IMR-90 (cell line): ENCODE measurements at regions not wholly inside any gene's neighbourhood (a gene's known extent, or its start where the extent isn't known, plus 50 kb on each side); places are given as distances from the start of the nearest gene placed in this dataset.

Source experiments
- ATAC-seq: fragments of 200-7000 bp; cut with Tn5 transposase; 2 replicates; pipeline ENCODE4 v1.9.1; 2020; ENCODE audit warnings: low read depth, mild to moderate bottlenecking, moderate library complexity
- BruUV-seq: library from RNA; stranded (reverse); fragments of 400-500 nt; replicated peaks from 2 replicates; lab custom pipeline; 2021; lab: Mats Ljungman, UMichigan
- CTCF ChIA-PET: fragments of 300-600 bp; formaldehyde crosslinking; extraction: SDS; loops from one replicate; lab custom pipeline; 2021; ENCODE audit warnings: antibody characterized with exemption; lab: Yijun Ruan, JAX
- POLR2A ChIA-PET: fragments of 300-600 bp; sonication (Branson Sonifier 250); formaldehyde crosslinking; loops from one replicate; lab custom pipeline; 2022; ENCODE audit warnings: antibody characterized with exemption; ENCODE audit not compliant: unreplicated experiment; lab: Charles Lee
- DNase-seq: peaks from one replicate; pipeline ENCODE4 v3.0.0; 2013
- H2AFZ ChIP-seq: replicated peaks from 2 replicates; pipeline ENCODE3; 2013; ENCODE audit warnings: low read length, mild to moderate bottlenecking; ENCODE audit not compliant: poor library complexity
- H2AK5ac ChIP-seq: 2 replicates; pipeline ENCODE4 v1.6.1; 2013; ENCODE audit warnings: low read depth, low read length, inconsistent platforms
- H2AK9ac ChIP-seq: replicated peaks from 2 replicates; pipeline ENCODE3; 2013; ENCODE audit warnings: mild to moderate bottlenecking, low read depth, low read length, moderate library complexity; ENCODE audit not compliant: poor library complexity
- H2BK120ac ChIP-seq: 2 replicates; pipeline ENCODE4 v1.6.1; 2013; ENCODE audit warnings: low read depth, low read length, inconsistent platforms
- H2BK15ac ChIP-seq: 3 replicates; pipeline ENCODE4 v1.6.1; 2013; ENCODE audit warnings: low read depth, low read length, inconsistent platforms
- H2BK20ac ChIP-seq: 2 replicates; pipeline ENCODE4 v1.6.1; 2013; ENCODE audit warnings: low read depth, mild to moderate bottlenecking, inconsistent platforms, low read length, moderate library complexity
- H2BK5ac ChIP-seq: 2 replicates; pipeline ENCODE4 v1.6.1; 2013; ENCODE audit warnings: mild to moderate bottlenecking, low read depth, low read length, inconsistent platforms; ENCODE audit not compliant: poor library complexity, severe bottlenecking
- H3K14ac ChIP-seq: replicated peaks from 2 replicates; pipeline ENCODE4 v1.6.1; 2013; ENCODE audit warnings: low read depth, low read length, inconsistent platforms
- H3K18ac ChIP-seq: 2 replicates; pipeline ENCODE4 v1.6.1; 2013; ENCODE audit warnings: low read depth, low read length, control low read depth
- H3K23ac ChIP-seq: 2 replicates; pipeline ENCODE4 v1.6.1; 2013; ENCODE audit warnings: low read depth, low read length, inconsistent platforms
- H3K27ac ChIP-seq: 2 replicates; pipeline ENCODE4 v1.5.1; 2013; ENCODE audit warnings: mild to moderate bottlenecking, control low read depth, low read length; ENCODE audit not compliant: insufficient read depth
- H3K27me3 ChIP-seq: 2 replicates; pipeline ENCODE4 v1.6.1; 2013; ENCODE audit warnings: low read length; ENCODE audit not compliant: control insufficient read depth, insufficient read depth
- H3K36me3 ChIP-seq: 2 replicates; pipeline ENCODE4 v1.6.1; 2013; ENCODE audit warnings: low read length, mixed read lengths; ENCODE audit not compliant: control insufficient read depth, insufficient read depth
- H3K4ac ChIP-seq: 2 replicates; pipeline ENCODE4 v1.6.1; 2013; ENCODE audit warnings: low read depth, low read length, inconsistent platforms
- H3K4me1 ChIP-seq: 2 replicates; pipeline ENCODE4 v1.6.1; 2013; ENCODE audit warnings: low read length, mixed read lengths; ENCODE audit not compliant: control insufficient read depth, insufficient read depth
- H3K4me2 ChIP-seq: 2 replicates; pipeline ENCODE4 v1.6.1; 2013; ENCODE audit warnings: low read depth, mild to moderate bottlenecking, control low read depth, low read length, moderate library complexity
- H3K4me3 ChIP-seq: 2 replicates; pipeline ENCODE4 v1.5.1; 2013; ENCODE audit warnings: low read depth, mild to moderate bottlenecking, control low read depth, low read length, moderate library complexity; ENCODE audit not compliant: insufficient read depth
- H3K56ac ChIP-seq: 2 replicates; pipeline ENCODE4 v1.6.1; 2013; ENCODE audit warnings: low read length, inconsistent platforms; ENCODE audit not compliant: insufficient read depth; ENCODE audit errors: extremely low read depth
- H3K79me1 ChIP-seq, 2 experiments: 2 replicates each; pipeline ENCODE4 v1.6.1; 2013; ENCODE audit warnings: low read length in 2 of 2, inconsistent platforms in 1 of 2, low read depth in 1 of 2
- H3K9ac ChIP-seq: 2 replicates; pipeline ENCODE4 v1.6.1; 2013; ENCODE audit warnings: low read depth, low read length, control low read depth
- H3K9me1 ChIP-seq: 2 replicates; pipeline ENCODE4 v1.6.1; 2013; ENCODE audit warnings: low read length, inconsistent platforms; ENCODE audit not compliant: insufficient read depth
- H3K9me3 ChIP-seq: 2 replicates; pipeline ENCODE4 v1.6.1; 2013; ENCODE audit warnings: low read length; ENCODE audit not compliant: control insufficient read depth, insufficient read depth
- H4K20me1 ChIP-seq: 2 replicates; pipeline ENCODE4 v1.6.1; 2013; ENCODE audit warnings: low read length, inconsistent platforms; ENCODE audit not compliant: insufficient read depth
- H4K5ac ChIP-seq: 2 replicates; pipeline ENCODE4 v1.6.1; 2013; ENCODE audit warnings: mild to moderate bottlenecking, low read depth, low read length, control low read depth
- H4K8ac ChIP-seq, 2 experiments: 2 replicates each; pipeline ENCODE4 v1.6.1; 2013; ENCODE audit warnings: low read depth in 2 of 2, low read length in 2 of 2, control low read depth in 1 of 2, inconsistent platforms in 1 of 2
- H4K91ac ChIP-seq: 2 replicates; pipeline ENCODE4 v1.6.1; 2013; ENCODE audit warnings: low read depth, low read length, inconsistent platforms; ENCODE audit not compliant: insufficient read depth
- BHLHE40 ChIP-seq: fragments of 150-350 bp; IDR thresholded peaks from 2 replicates; pipeline ENCODE4 v1.6.1; 2016; ENCODE audit warnings: mild to moderate bottlenecking, low read depth, low read length
- MAFK ChIP-seq: IDR thresholded peaks from 2 replicates; pipeline ENCODE4 v1.6.1; 2012; ENCODE audit warnings: low read depth, low read length, improper control_type of control experiment
- MAZ ChIP-seq: IDR thresholded peaks from 2 replicates; pipeline ENCODE4 v1.6.1; 2012; ENCODE audit warnings: low read depth, mild to moderate bottlenecking, low read length, improper control_type of control experiment, moderate library complexity, borderline replicate concordance
- NFE2L2 ChIP-seq: fragments of 150-350 bp; IDR thresholded peaks from 2 replicates; pipeline ENCODE4 v1.6.1; 2016; ENCODE audit warnings: low read depth, mild to moderate bottlenecking, low read length
- RAD21 ChIP-seq: IDR thresholded peaks from 2 replicates; pipeline ENCODE4 v1.6.1; 2012; ENCODE audit warnings: low read length, improper control_type of control experiment
- RFX5 ChIP-seq: IDR thresholded peaks from 2 replicates; pipeline ENCODE4 v1.8.0; 2012; ENCODE audit warnings: low read depth, mild to moderate bottlenecking, low read length, moderate library complexity
- WGBS, 2 experiments: methylation state at CpG; one replicate each; pipeline versions ENCODE4 v1.1.5 to v1.1.7; 2013; ENCODE audit warnings: missing lambda C conversion rate in 2 of 2; ENCODE audit not compliant: insufficient read length in 1 of 2; ENCODE audit errors: extremely low coverage in 2 of 2; 5-methylcytosine and 5-hydroxymethylcytosine counted together
- dilution Hi-C: fragments of 300-500 bp; cut with HindIII; formaldehyde crosslinking; loops from one replicate; pipeline ENCODE4 v1.14.3; 2018; ENCODE audit warnings: low sequenced_read_pairs; ENCODE audit not compliant: unreplicated experiment
- in situ Hi-C: fragments of 300-500 bp; cut with MboI; formaldehyde crosslinking; loops from 3 replicates; pipeline ENCODE4 v1.14.3; 2019; ENCODE audit warnings: low sequenced_read_pairs, inconsistent platforms, mixed read lengths
- intact Hi-C: fragments of 100-400 bp; cut with micrococcal nuclease; formaldehyde crosslinking; loops from 2 replicates; pipeline ENCODE4 v1.10.0; 2022
- TF ChIP-seq, protein P1 (sequence below): fragments of 150-350 bp; IDR thresholded peaks from 2 replicates; pipeline ENCODE4 v1.6.1; 2016; ENCODE audit warnings: low read depth, mild to moderate bottlenecking, low read length, moderate library complexity, borderline replicate concordance
- TF ChIP-seq, protein P2 (sequence below): conservative IDR thresholded peaks from 2 replicates; pipeline ENCODE4 v1.5.1; 2012; ENCODE audit warnings: mild to moderate bottlenecking, low read depth, low read length, improper control_type of control experiment

DNA sequence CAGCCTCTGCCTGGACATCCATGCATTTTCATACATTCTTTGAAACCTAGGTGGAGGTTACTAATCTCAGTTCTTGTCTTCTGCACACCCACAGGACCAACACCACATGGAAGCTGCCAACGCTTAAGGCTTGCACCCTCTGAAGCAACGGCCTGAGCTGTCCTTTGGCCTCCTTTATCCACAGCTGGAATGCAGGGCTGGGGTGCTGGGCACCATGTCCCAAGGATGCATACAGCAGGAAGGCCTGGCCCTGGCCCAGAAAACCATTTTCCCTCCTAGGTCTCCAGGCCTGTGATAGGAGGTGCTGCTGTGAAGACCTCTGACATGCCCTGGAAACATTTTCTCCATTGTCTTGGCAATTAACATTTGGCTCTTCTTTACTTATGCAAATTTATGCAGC lies 1168.6 kb downstream of the KCNT2 start:
- Histone ChIP-seq H3K9ac (no peak overlapping the region), H4K5ac (no peak overlapping the region), H3K4me2 (no peak overlapping the region), H3K4me3 (no peak overlapping the region), H3K27me3 (no peaks in the 10 kb centered on the region), H3K27ac (no peak overlapping the region), H3K9me1 (no peaks in the 10 kb centered on the region), H3K36me3 (no peaks in the 10 kb centered on the region), H3K4me1 (no peaks in the 10 kb centered on the region), H3K18ac (no peak overlapping the region), H4K8ac (no peak overlapping the region), H2AK9ac (no peak overlapping the region), H4K20me1 (no peaks in the 10 kb centered on the region), H2BK5ac (no peak overlapping the region), H2AK5ac (no peak overlapping the region), H2BK20ac (no peak overlapping the region), H2BK15ac (no peak overlapping the region), H3K9me3 (no peaks in the 10 kb centered on the region), H4K91ac (no peak overlapping the region), H3K4ac (no peak overlapping the region), H2BK120ac (no peak overlapping the region), H3K56ac (no peak overlapping the region), H3K79me1 (no peaks in the 10 kb centered on the region), H3K23ac (no peak overlapping the region), H3K14ac (no peak overlapping the region), H2AFZ (no peak overlapping the region)
- intact Hi-C loops, result no loop called here
- no peak for ATAC-seq
- no CpG with 5 or more reads among the region's 2 CpGs for WGBS, 2 experiments
- in situ Hi-C loops, result no loop called here
- POLR2A ChIA-PET, result no interaction called here
- DNase-seq, result no peak
- CTCF ChIA-PET, result no interaction called here
- dilution Hi-C loops, result no loop called here
- TF ChIP-seq, protein P1, sequence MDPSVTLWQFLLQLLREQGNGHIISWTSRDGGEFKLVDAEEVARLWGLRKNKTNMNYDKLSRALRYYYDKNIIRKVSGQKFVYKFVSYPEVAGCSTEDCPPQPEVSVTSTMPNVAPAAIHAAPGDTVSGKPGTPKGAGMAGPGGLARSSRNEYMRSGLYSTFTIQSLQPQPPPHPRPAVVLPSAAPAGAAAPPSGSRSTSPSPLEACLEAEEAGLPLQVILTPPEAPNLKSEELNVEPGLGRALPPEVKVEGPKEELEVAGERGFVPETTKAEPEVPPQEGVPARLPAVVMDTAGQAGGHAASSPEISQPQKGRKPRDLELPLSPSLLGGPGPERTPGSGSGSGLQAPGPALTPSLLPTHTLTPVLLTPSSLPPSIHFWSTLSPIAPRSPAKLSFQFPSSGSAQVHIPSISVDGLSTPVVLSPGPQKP, result no peak
- TF ChIP-seq, protein P2, sequence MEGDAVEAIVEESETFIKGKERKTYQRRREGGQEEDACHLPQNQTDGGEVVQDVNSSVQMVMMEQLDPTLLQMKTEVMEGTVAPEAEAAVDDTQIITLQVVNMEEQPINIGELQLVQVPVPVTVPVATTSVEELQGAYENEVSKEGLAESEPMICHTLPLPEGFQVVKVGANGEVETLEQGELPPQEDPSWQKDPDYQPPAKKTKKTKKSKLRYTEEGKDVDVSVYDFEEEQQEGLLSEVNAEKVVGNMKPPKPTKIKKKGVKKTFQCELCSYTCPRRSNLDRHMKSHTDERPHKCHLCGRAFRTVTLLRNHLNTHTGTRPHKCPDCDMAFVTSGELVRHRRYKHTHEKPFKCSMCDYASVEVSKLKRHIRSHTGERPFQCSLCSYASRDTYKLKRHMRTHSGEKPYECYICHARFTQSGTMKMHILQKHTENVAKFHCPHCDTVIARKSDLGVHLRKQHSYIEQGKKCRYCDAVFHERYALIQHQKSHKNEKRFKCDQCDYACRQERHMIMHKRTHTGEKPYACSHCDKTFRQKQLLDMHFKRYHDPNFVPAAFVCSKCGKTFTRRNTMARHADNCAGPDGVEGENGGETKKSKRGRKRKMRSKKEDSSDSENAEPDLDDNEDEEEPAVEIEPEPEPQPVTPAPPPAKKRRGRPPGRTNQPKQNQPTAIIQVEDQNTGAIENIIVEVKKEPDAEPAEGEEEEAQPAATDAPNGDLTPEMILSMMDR, result no peak
- TF ChIP-seq MAZ, result no peak
- TF ChIP-seq MAFK, result no peak
- no peak for TF ChIP-seq NFE2L2
- no peak for TF ChIP-seq RFX5
- no peak for TF ChIP-seq BHLHE40
- TF ChIP-seq RAD21, result no peak
- BruUV-seq, result no TSS peak
